Neuronal stem cell (in vitro differentiated cells): ENCODE measurements at regions not wholly inside any gene's neighbourhood (a gene's known extent, or its start where the extent isn't known, plus 50 kb on each side); places are given as distances from the start of the nearest gene placed in this dataset.

Experiments used
- DNase-seq: peaks from one replicate; pipeline ENCODE4 v3.0.0-alpha.2; 2013; ENCODE audit warnings: low spot score
- H2AFZ ChIP-seq: one replicate; pipeline ENCODE4 v1.6.1; 2013; ENCODE audit warnings: mild to moderate bottlenecking, low read length, inconsistent platforms
- H2AK5ac ChIP-seq: 2 replicates; pipeline ENCODE4 v1.6.1; 2013; ENCODE audit warnings: low read depth, mild to moderate bottlenecking, inconsistent platforms, low read length, moderate library complexity, mixed read lengths
- H2BK120ac ChIP-seq: 2 replicates; pipeline ENCODE4 v1.6.1; 2013; ENCODE audit warnings: low read depth, mild to moderate bottlenecking, inconsistent platforms, low read length, moderate library complexity, mixed read lengths
- H2BK12ac ChIP-seq: one replicate; pipeline ENCODE4 v1.6.1; 2013; ENCODE audit warnings: low read length, inconsistent platforms
- H2BK15ac ChIP-seq: 2 replicates; pipeline ENCODE4 v1.6.1; 2013; ENCODE audit warnings: mild to moderate bottlenecking, low read length, inconsistent platforms, mixed read lengths
- H2BK5ac ChIP-seq: one replicate; pipeline ENCODE4 v1.6.1; 2013; ENCODE audit warnings: inconsistent platforms, mild to moderate bottlenecking, low read length, moderate library complexity
- H3K14ac ChIP-seq: one replicate; pipeline ENCODE4 v1.6.1; 2013; ENCODE audit warnings: low read length, inconsistent platforms
- H3K18ac ChIP-seq: 2 replicates; pipeline ENCODE4 v1.6.1; 2013; ENCODE audit warnings: low read length, inconsistent platforms
- H3K23ac ChIP-seq: 2 replicates; pipeline ENCODE4 v1.6.1; 2013; ENCODE audit warnings: low read depth, mild to moderate bottlenecking, mixed read lengths, low read length, inconsistent platforms; ENCODE audit not compliant: poor library complexity
- H3K27ac ChIP-seq: replicated peaks from 3 replicates; pipeline ENCODE4 v1.5.1; 2013; ENCODE audit warnings: low read length, inconsistent platforms
- H3K27me3 ChIP-seq, 3 experiments: 2 replicates each; pipeline ENCODE4 v1.6.1; 2013; ENCODE audit warnings: low read length in 3 of 3, mild to moderate bottlenecking in 2 of 3, inconsistent platforms in 1 of 3, low read depth in 1 of 3, mixed read lengths in 1 of 3, moderate library complexity in 1 of 3; ENCODE audit not compliant: control insufficient read depth in 3 of 3, insufficient read depth in 3 of 3
- H3K36me3 ChIP-seq, 2 donors: replicated peaks in 1 of 2; 2 replicates each; pipeline ENCODE4 v1.6.1; 2013; ENCODE audit warnings: low read length in 2 of 2; ENCODE audit not compliant: control insufficient read depth in 2 of 2, insufficient read depth in 2 of 2
- H3K4ac ChIP-seq: 2 replicates; pipeline ENCODE4 v1.6.1; 2013; ENCODE audit warnings: inconsistent platforms, mild to moderate bottlenecking, low read length, moderate library complexity
- H3K4me1 ChIP-seq, 2 donors: 1 replicate in 1 of 2; 2 replicates in 1 of 2; pipeline ENCODE4 v1.6.1; 2013; ENCODE audit warnings: low read length in 2 of 2, low read depth in 1 of 2; ENCODE audit not compliant: control insufficient read depth in 2 of 2, insufficient read depth in 1 of 2
- H3K4me2 ChIP-seq: one replicate; pipeline ENCODE4 v1.6.1; 2013; ENCODE audit warnings: mild to moderate bottlenecking, low read length, inconsistent platforms; ENCODE audit not compliant: insufficient read depth, poor library complexity, severe bottlenecking
- H3K4me3 ChIP-seq, 2 donors: 2 replicates each; pipeline ENCODE4 v1.5.1; 2013; ENCODE audit warnings: low read length in 2 of 2, mild to moderate bottlenecking in 2 of 2, inconsistent platforms in 1 of 2, moderate library complexity in 1 of 2
- H3K79me1 ChIP-seq: one replicate; pipeline ENCODE4 v1.6.1; 2013; ENCODE audit warnings: low read depth, mild to moderate bottlenecking, inconsistent platforms, low read length, moderate library complexity
- H3K9ac ChIP-seq: one replicate; pipeline ENCODE4 v1.6.1; 2013; ENCODE audit warnings: mild to moderate bottlenecking, low read depth, low read length, inconsistent platforms; ENCODE audit not compliant: poor library complexity
- H3K9me3 ChIP-seq, 2 donors: replicated peaks in 1 of 2; 2 replicates each; pipeline versions ENCODE3 to v1.6.1; 2013; ENCODE audit warnings: low read length in 2 of 2, mild to moderate bottlenecking in 2 of 2, inconsistent platforms in 1 of 2, low read depth in 1 of 2, mixed read lengths in 1 of 2, moderate library complexity in 1 of 2; ENCODE audit not compliant: control insufficient read depth in 2 of 2, insufficient read depth in 1 of 2
- H4K8ac ChIP-seq: one replicate; pipeline ENCODE4 v1.6.1; 2013; ENCODE audit warnings: low read depth, mild to moderate bottlenecking, inconsistent platforms, low read length, moderate library complexity
- H4K91ac ChIP-seq: one replicate; pipeline ENCODE4 v1.6.1; 2013; ENCODE audit warnings: low read length, low read depth, mild to moderate bottlenecking, inconsistent platforms; ENCODE audit not compliant: poor library complexity
- WGBS, 2 donors: extraction: QIAGEN DNeasy Blood & Tissue Kit; methylation state at CpG; one replicate each; pipeline ENCODE4 v1.1.7; 2013; ENCODE audit warnings: missing lambda C conversion rate in 2 of 2, mixed read lengths in 1 of 2; ENCODE audit not compliant: insufficient read length in 2 of 2, insufficient replicate concordance in 1 of 2; ENCODE audit errors: extremely low coverage in 2 of 2; 5-methylcytosine and 5-hydroxymethylcytosine counted together

GRCh38 chr5:42989190-42989589 is 50.9 kb downstream of the ANXA2R start:
- H3K27me3 ChIP-seq = peaks cover 24 to 42% (median 27%) of the 10 kb centered on the region in 3 experiments
- no peaks in the 10 kb centered on the region for H3K79me1 ChIP-seq
- no peak overlapping the region for H2BK15ac ChIP-seq
- DNase-seq = no peak
- no peak overlapping the region for H3K9ac ChIP-seq
- H2AFZ ChIP-seq = no peak overlapping the region
- peaks cover 0 to 3% of the 10 kb centered on the region in 2 donors for H3K4me1 ChIP-seq
- no peak overlapping the region for H3K4me3 ChIP-seq
- no peak overlapping the region for H2BK5ac ChIP-seq
- H3K9me3 ChIP-seq = peaks cover 7 to 12% of the 10 kb centered on the region in 2 donors
- H4K8ac ChIP-seq = no peak overlapping the region
- H3K14ac ChIP-seq = no peak overlapping the region
- H4K91ac ChIP-seq = no peak overlapping the region
- no CpG with 5 or more reads among the region's 1 CpG for WGBS, 2 donors
- no peak overlapping the region for H3K27ac ChIP-seq
- H3K23ac ChIP-seq = no peak overlapping the region
- H3K18ac ChIP-seq = no peak overlapping the region
- no peak overlapping the region for H2BK120ac ChIP-seq
- no peak overlapping the region for H2AK5ac ChIP-seq
- H3K4ac ChIP-seq = no peak overlapping the region
- no peak overlapping the region for H2BK12ac ChIP-seq
- H3K36me3 ChIP-seq = no peaks in the 10 kb centered on the region
- no peak overlapping the region for H3K4me2 ChIP-seq

- no peaks in the 10 kb centered on the region for H3K36me3 ChIP-seq
- no peaks in the 10 kb centered on the region for H3K79me1 ChIP-seq
- H2BK15ac ChIP-seq = no peak overlapping the region
- H3K4me2 ChIP-seq = no peak overlapping the region
- no CpG with 5 or more reads among the region's 2 CpGs for WGBS, 2 donors
- H3K4ac ChIP-seq = no peak overlapping the region
- no peak overlapping the region for H3K9ac ChIP-seq
- peaks cover 4 to 9% of the 10 kb centered on the region in 2 donors for H3K9me3 ChIP-seq
- H2BK12ac ChIP-seq = no peak overlapping the region
- no peak overlapping the region for H2AFZ ChIP-seq
- no peak overlapping the region for H3K27ac ChIP-seq
- no peak for DNase-seq
- no peak overlapping the region for H2AK5ac ChIP-seq
- H3K27me3 ChIP-seq = peaks cover 18 to 36% (median 23%) of the 10 kb centered on the region in 3 experiments
- no peak overlapping the region for H2BK5ac ChIP-seq
- H3K4me1 ChIP-seq = peaks cover 0 to 3% of the 10 kb centered on the region in 2 donors
- H3K18ac ChIP-seq = no peak overlapping the region
- no peak overlapping the region for H3K23ac ChIP-seq
- H3K4me3 ChIP-seq = no peak overlapping the region
- no peak overlapping the region for H4K8ac ChIP-seq
- no peak overlapping the region for H4K91ac ChIP-seq
- H2BK120ac ChIP-seq = no peak overlapping the region
- no peak overlapping the region for H3K14ac ChIP-seq
These were observed 51.6 kb downstream of the ANXA2R start for GRCh38 chr5:42988568-42988967.

- Histone ChIP-seq H3K4me3 (no peak overlapping the region), H2BK12ac (no peak overlapping the region), H2BK5ac (no peak overlapping the region), H3K14ac (no peak overlapping the region), H4K8ac (no peak overlapping the region), H3K18ac (no peak overlapping the region), H3K23ac (no peak overlapping the region), H2AK5ac (no peak overlapping the region), H3K27me3 (peaks cover 2 to 5% (median 4%) of the 10 kb centered on the region in 3 experiments), H2BK15ac (no peak overlapping the region), H3K4me2 (no peak overlapping the region), H3K4me1 (peaks cover 1 to 3% of the 10 kb centered on the region in 2 donors), H2BK120ac (no peak overlapping the region), H3K27ac (no peak overlapping the region), H3K79me1 (no peaks in the 10 kb centered on the region), H3K9ac (no peak overlapping the region), H2AFZ (no peak overlapping the region), H4K91ac (no peak overlapping the region), H3K4ac (no peak overlapping the region), H3K36me3 (no peaks in the 10 kb centered on the region), H3K9me3 (peaks cover 3 to 9% of the 10 kb centered on the region in 2 donors)
- no CpG with 5 or more reads among the region's 2 CpGs for WGBS, 2 donors
- no peak for DNase-seq
These were observed 54.7 kb downstream of the ANXA2R start for GRCh38 chr5:42985129-42986037.

GRCh38 chr5:42984307-42984706 is 55.8 kb downstream of the ANXA2R start:
- no peak overlapping the region for H3K23ac ChIP-seq
- no peak overlapping the region for H3K4ac ChIP-seq
- no peak overlapping the region for H2BK5ac ChIP-seq
- H3K79me1 ChIP-seq = no peaks in the 10 kb centered on the region
- H3K36me3 ChIP-seq = no peaks in the 10 kb centered on the region
- no peak overlapping the region for H3K4me2 ChIP-seq
- H3K27ac ChIP-seq = no peak overlapping the region
- H4K8ac ChIP-seq = no peak overlapping the region
- no peak overlapping the region for H2BK12ac ChIP-seq
- H2BK120ac ChIP-seq = no peak overlapping the region
- no peak overlapping the region for H3K9ac ChIP-seq
- no peak overlapping the region for H2BK15ac ChIP-seq
- H3K9me3 ChIP-seq = peaks cover 3 to 8% of the 10 kb centered on the region in 2 donors
- H2AFZ ChIP-seq = no peak overlapping the region
- H3K4me1 ChIP-seq = peaks cover 1 to 3% of the 10 kb centered on the region in 2 donors
- H4K91ac ChIP-seq = no peak overlapping the region
- H2AK5ac ChIP-seq = no peak overlapping the region
- no peak for DNase-seq
- H3K27me3 ChIP-seq = no peaks in the 10 kb centered on the region
- no peak overlapping the region for H3K18ac ChIP-seq
- no peak overlapping the region for H3K14ac ChIP-seq
- H3K4me3 ChIP-seq = no peak overlapping the region
